ENCODE measurements at regions not wholly inside any gene's neighbourhood (a gene's known extent, or its start where the extent isn't known, plus 50 kb on each side); places are given as distances from the start of the nearest gene placed in this dataset.
A peak's percentile ranks its signal among the peaks of the same experiment; 100 is the strongest.
"Not testable (repeated sequence)": the region's sequence is repeated elsewhere in the genome, so short reads cannot be mapped to it uniquely, and the experiment has no call there.

DNA sequence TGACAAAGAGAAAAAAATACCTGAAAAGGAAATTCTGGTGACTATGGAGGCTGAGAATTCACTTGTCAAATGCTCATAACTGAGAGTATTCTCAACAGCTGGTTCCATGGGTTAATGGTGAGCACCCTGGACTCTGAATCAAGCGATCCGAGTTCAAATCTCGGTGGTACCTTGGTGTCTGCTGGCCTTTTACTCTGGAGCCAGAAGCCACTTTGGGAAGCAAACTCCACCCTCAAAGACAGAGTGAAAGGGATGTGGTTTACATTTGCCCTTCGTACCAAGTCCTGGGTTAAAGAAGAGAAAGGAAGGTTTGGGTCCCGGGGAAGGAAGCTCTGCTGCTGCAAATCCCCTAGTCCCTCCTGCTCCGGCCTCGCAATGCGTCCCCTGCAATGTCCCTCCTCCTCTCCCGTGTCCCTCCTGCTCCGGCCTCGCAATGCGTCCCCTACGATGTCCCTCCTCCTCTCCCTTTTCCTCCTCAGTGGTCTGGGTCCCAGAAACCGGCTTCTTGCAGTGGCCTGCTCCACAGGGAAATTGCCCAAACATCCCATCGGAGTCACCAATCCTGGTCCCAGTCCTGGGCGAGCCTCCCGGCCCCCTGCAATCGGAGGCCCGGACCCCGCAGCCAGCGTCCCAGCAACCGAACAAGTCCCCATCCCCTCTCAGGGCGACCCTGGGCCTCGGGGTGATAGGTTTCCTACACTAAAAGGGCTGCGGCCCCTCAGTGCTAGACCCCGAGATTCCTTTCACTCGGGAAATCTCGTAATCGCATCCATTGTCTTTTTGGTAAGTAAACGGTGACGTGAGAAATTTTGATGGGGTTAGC is 129.4 kb downstream of the PPIAL4G start:
- peaks cover 0 to 2% (median 0%) of the 10 kb centered on the region in 5 donors for H3K4me1 ChIP-seq (ENCODE audit: control insufficient read depth in 5 of 5, insufficient read depth in 5 of 5, low read length in 5 of 5)
- DNase-seq (peak in 1 of 3 donors; percentile 25), ATAC-seq (ENCODE audit: insufficient read depth, low FRiP score) (no peak)
- H3K27ac ChIP-seq (ENCODE audit: low read depth in 1 of 2, low read length in 1 of 2) = no peak overlapping the region
- H3K4me3 ChIP-seq = no peak overlapping the region
- H3K9me3 ChIP-seq (ENCODE audit: control insufficient read depth in 4 of 4, insufficient read depth in 3 of 4, low read length in 3 of 4) = peaks cover 0 to 2% (median 0%) of the 10 kb centered on the region in 4 donors
- WGBS, 2 donors = 38 to 39% methylated on average over 31 of the region's 31 CpGs
- no peak overlapping the region for H3K9ac ChIP-seq (ENCODE audit: insufficient read depth in 1 of 2, low read length in 2 of 2)
- TF ChIP-seq, protein P1, sequence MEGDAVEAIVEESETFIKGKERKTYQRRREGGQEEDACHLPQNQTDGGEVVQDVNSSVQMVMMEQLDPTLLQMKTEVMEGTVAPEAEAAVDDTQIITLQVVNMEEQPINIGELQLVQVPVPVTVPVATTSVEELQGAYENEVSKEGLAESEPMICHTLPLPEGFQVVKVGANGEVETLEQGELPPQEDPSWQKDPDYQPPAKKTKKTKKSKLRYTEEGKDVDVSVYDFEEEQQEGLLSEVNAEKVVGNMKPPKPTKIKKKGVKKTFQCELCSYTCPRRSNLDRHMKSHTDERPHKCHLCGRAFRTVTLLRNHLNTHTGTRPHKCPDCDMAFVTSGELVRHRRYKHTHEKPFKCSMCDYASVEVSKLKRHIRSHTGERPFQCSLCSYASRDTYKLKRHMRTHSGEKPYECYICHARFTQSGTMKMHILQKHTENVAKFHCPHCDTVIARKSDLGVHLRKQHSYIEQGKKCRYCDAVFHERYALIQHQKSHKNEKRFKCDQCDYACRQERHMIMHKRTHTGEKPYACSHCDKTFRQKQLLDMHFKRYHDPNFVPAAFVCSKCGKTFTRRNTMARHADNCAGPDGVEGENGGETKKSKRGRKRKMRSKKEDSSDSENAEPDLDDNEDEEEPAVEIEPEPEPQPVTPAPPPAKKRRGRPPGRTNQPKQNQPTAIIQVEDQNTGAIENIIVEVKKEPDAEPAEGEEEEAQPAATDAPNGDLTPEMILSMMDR (IDR thresholded peaks at IDR 0.05; ENCODE audit: control extremely low read depth, extremely low read depth) = no peak
- peaks cover 0 to 73% (median 37%) of the 10 kb centered on the region in 3 donors for H3K27me3 ChIP-seq (ENCODE audit: control insufficient read depth in 3 of 3, insufficient read depth in 3 of 3, low read length in 2 of 3)
- H3K36me3 ChIP-seq (ENCODE audit: control insufficient read depth in 4 of 4, insufficient read depth in 4 of 4, low read length in 4 of 4) = no peaks in the 10 kb centered on the region

DNA sequence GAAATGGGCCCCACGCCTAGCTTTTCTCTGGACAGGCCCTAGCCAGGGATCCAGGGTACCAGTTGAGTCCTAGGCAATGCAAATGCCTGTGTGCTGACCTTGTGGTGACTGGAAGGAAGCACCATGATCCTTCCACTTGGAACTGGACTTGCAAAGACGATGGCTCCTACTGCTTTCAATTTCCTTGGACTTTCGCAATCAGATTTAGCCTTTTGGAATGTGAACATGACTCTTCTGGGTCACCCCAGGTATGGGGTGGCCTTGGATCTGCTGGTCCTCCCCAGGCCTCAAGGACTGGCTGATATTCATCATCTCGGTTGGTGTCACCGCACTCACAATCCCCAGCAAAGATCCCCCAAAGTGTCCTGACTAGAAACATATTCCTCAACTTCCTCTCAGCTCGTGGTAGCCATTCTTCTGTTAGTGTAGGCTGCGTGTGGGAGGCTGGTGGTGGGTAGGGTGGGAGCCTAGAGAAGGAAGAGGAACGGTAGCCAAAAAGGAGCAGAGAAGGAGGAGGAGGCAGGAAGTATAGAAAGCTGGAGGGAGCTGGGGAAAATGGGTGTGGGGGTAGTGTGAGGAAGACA is 130.5 kb downstream of the PPIAL4G start:
- TF ChIP-seq, protein P1 (IDR thresholded peaks at IDR 0.05; ENCODE audit: control extremely low read depth, extremely low read depth) = no peak
- Histone ChIP-seq H3K27ac (ENCODE audit: low read depth in 1 of 2, low read length in 1 of 2) (no peak overlapping the region), H3K4me3 (no peak overlapping the region), H3K4me1 (ENCODE audit: control insufficient read depth in 5 of 5, insufficient read depth in 5 of 5, low read length in 5 of 5) (peaks cover 0 to 2% (median 0%) of the 10 kb centered on the region in 5 donors), H3K27me3 (ENCODE audit: control insufficient read depth in 3 of 3, insufficient read depth in 3 of 3, low read length in 2 of 3) (peaks cover 0 to 75% (median 37%) of the 10 kb centered on the region in 3 donors), H3K9me3 (ENCODE audit: control insufficient read depth in 4 of 4, insufficient read depth in 3 of 4, low read length in 3 of 4) (peaks cover 0 to 2% (median 0%) of the 10 kb centered on the region in 4 donors), H3K36me3 (ENCODE audit: control insufficient read depth in 4 of 4, insufficient read depth in 4 of 4, low read length in 4 of 4) (no peaks in the 10 kb centered on the region), H3K9ac (ENCODE audit: insufficient read depth in 1 of 2, low read length in 2 of 2) (no peak overlapping the region)
- no peak for ATAC-seq (ENCODE audit: insufficient read depth, low FRiP score)
- no peak for DNase-seq
- WGBS, 2 donors = 56 to 62% methylated on average over 8 of the region's 8 CpGs

DNA sequence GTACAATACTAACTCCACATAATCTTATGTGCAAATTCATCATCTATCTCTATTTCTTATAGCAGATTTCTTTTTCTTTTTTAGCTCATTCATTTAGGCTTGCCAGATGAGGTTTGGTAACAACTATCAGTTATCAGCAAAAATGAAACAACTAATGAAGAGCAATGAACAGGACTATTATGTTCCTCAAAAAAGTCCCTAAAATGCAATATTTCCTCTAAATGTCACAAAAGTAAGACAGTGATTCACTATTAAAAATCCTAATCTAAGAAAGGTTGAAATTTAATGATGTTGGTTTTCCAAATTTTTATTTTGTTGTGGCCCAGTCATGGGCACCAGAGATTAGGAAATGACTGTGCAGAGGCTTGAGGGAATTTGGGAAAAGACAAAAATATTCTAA is 135.3 kb downstream of the PPIAL4G start:
- H3K4me1 ChIP-seq (ENCODE audit: control insufficient read depth in 5 of 5, insufficient read depth in 5 of 5, low read length in 5 of 5) = peaks cover 0 to 4% (median 0%) of the 10 kb centered on the region in 5 donors
- no peaks in the 10 kb centered on the region for H3K36me3 ChIP-seq (ENCODE audit: control insufficient read depth in 4 of 4, insufficient read depth in 4 of 4, low read length in 4 of 4)
- H3K9ac ChIP-seq (ENCODE audit: insufficient read depth in 1 of 2, low read length in 2 of 2) = no peak overlapping the region
- H3K27me3 ChIP-seq (ENCODE audit: control insufficient read depth in 3 of 3, insufficient read depth in 3 of 3, low read length in 2 of 3) = peaks cover 0 to 37% (median 8%) of the 10 kb centered on the region in 3 donors
- H3K9me3 ChIP-seq (ENCODE audit: control insufficient read depth in 4 of 4, insufficient read depth in 3 of 4, low read length in 3 of 4) = no peaks in the 10 kb centered on the region
- H3K27ac ChIP-seq (ENCODE audit: low read depth in 1 of 2, low read length in 1 of 2) = no peak overlapping the region
- ATAC-seq (ENCODE audit: insufficient read depth, low FRiP score) = no peak
- DNase-seq = no peak
- TF ChIP-seq, protein P1 (IDR thresholded peaks at IDR 0.05; ENCODE audit: control extremely low read depth, extremely low read depth) = no peak
- no peak overlapping the region for H3K4me3 ChIP-seq

DNA sequence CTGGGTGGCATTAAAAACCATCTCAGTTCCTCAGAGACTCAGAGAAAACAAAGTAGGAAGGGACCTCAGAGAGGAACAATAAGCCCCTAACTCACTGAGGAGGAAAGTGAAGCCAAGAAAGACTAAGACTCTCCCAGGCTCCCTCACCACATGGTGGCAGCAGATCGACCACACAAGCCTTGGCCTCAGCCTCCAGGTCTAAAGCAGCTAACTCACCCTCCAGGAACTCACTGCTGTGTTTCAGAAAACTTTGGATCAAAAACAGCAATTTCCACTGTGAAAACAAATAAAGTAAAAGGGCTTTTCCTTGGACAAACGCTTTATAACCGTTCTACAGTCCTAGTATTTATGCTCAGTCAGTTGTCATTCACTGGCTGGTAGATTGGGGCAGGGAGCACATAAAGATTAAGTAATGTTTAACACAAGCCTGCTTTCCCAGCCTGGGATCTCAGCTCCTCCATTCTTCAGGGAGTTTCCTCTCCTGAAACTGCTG is 137.4 kb downstream of the PPIAL4G start:
- H3K9me3 ChIP-seq (ENCODE audit: control insufficient read depth in 4 of 4, insufficient read depth in 3 of 4, low read length in 3 of 4); H3K27ac ChIP-seq (ENCODE audit: low read depth in 1 of 2, low read length in 1 of 2); H3K9ac ChIP-seq (ENCODE audit: insufficient read depth in 1 of 2, low read length in 2 of 2); H3K4me1 ChIP-seq (ENCODE audit: control insufficient read depth in 5 of 5, insufficient read depth in 5 of 5, low read length in 5 of 5); H3K36me3 ChIP-seq (ENCODE audit: control insufficient read depth in 4 of 4, insufficient read depth in 4 of 4, low read length in 4 of 4); ATAC-seq (ENCODE audit: insufficient read depth, low FRiP score); H3K4me3 ChIP-seq: not testable (repeated sequence)
- peak; percentile 43 to 54 (median 44) for DNase-seq
- WGBS, 2 donors = 2 to 14% methylated on average over 3 of the region's 3 CpGs
- peaks cover 0 to 16% (median 3%) of the 10 kb centered on the region in 3 donors for H3K27me3 ChIP-seq (ENCODE audit: control insufficient read depth in 3 of 3, insufficient read depth in 3 of 3, low read length in 2 of 3)

DNA sequence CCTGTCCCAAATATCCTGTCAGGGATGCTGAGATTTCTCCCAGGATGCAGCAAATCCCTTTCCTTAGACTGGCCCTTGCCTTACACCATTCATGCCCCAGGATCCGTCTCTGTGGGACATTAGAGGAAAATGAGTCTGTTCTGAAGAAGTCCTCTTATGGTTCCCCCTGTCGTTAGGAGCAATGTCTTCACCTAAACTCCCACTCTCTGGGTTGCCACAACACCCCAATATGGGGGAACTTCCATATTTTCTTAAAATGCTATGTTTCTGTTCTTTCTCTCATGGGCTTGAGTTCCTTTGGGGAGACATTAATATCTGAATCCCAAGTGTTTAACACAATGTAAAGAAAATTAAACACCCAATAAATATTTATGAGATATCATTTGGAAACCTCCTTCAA is 138.5 kb downstream of the PPIAL4G start:
- not testable (repeated sequence) for H3K4me1 ChIP-seq (ENCODE audit: control insufficient read depth in 5 of 5, insufficient read depth in 5 of 5, low read length in 5 of 5); H3K9me3 ChIP-seq (ENCODE audit: control insufficient read depth in 4 of 4, insufficient read depth in 3 of 4, low read length in 3 of 4); H3K27me3 ChIP-seq (ENCODE audit: control insufficient read depth in 3 of 3, insufficient read depth in 3 of 3, low read length in 2 of 3); H3K4me3 ChIP-seq; H3K9ac ChIP-seq (ENCODE audit: insufficient read depth in 1 of 2, low read length in 2 of 2); ATAC-seq (ENCODE audit: insufficient read depth, low FRiP score); H3K27ac ChIP-seq (ENCODE audit: low read depth in 1 of 2, low read length in 1 of 2); H3K36me3 ChIP-seq (ENCODE audit: control insufficient read depth in 4 of 4, insufficient read depth in 4 of 4, low read length in 4 of 4); DNase-seq
- WGBS, 2 donors = 74 to 76% methylated on average over 2 of the region's 2 CpGs

DNA sequence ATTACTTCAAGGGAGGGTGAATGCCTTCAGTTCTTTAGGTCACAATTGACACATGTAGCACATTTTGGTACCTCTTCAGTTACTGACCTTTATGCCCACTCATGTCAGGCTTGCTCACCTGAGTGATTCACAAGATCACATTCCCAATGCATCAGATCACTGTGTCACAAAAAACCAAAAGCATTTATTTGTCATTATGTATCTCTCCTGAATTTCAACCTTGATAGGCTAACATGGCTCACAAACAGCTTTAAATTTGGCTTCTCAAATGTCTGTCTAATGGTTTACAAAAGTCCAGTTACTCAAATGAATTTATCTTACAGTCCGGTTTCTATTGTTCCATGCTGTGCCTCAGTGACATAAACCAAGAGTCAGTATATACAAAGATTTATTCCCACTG is 141.4 kb downstream of the PPIAL4G start:
- DNase-seq; H3K9me3 ChIP-seq (ENCODE audit: control insufficient read depth in 4 of 4, insufficient read depth in 3 of 4, low read length in 3 of 4); H3K4me1 ChIP-seq (ENCODE audit: control insufficient read depth in 5 of 5, insufficient read depth in 5 of 5, low read length in 5 of 5); H3K4me3 ChIP-seq; ATAC-seq (ENCODE audit: insufficient read depth, low FRiP score); H3K9ac ChIP-seq (ENCODE audit: insufficient read depth in 1 of 2, low read length in 2 of 2); H3K27ac ChIP-seq (ENCODE audit: low read depth in 1 of 2, low read length in 1 of 2); H3K36me3 ChIP-seq (ENCODE audit: control insufficient read depth in 4 of 4, insufficient read depth in 4 of 4, low read length in 4 of 4); H3K27me3 ChIP-seq (ENCODE audit: control insufficient read depth in 3 of 3, insufficient read depth in 3 of 3, low read length in 2 of 3): not testable (repeated sequence)
- WGBS, 2 donors = 92 to 97% methylated on average over 1 of the region's 1 CpG

All from lung (tissue), 11 donors.